WERI-Rb-1 (cell line): ENCODE measurements at regions not wholly inside any gene's neighbourhood (a gene's known extent, or its start where the extent isn't known, plus 50 kb on each side); places are given as distances from the start of the nearest gene placed in this dataset.
"Not testable (repeated sequence)": the region's sequence is repeated elsewhere in the genome, so short reads cannot be mapped to it uniquely, and the experiment has no call there.

Source experiments
- DNase-seq: peaks from one replicate; pipeline ENCODE4 v3.0.0-alpha.2; 2020
- H3K27ac ChIP-seq: fragments of 250-450 bp; sonication (Bioruptor Pico); 2 replicates; pipeline ENCODE4 v1.5.1; 2020; ENCODE audit warnings: mild to moderate bottlenecking, moderate library complexity
- H3K27me3 ChIP-seq: fragments of 250-450 bp; sonication (Bioruptor Pico); 2 replicates; pipeline ENCODE4 v1.5.1; 2021; ENCODE audit warnings: mild to moderate bottlenecking, low read depth, moderate library complexity; ENCODE audit not compliant: insufficient read depth, severe bottlenecking
- H3K36me3 ChIP-seq: fragments of 250-450 bp; sonication (Bioruptor Pico); 2 replicates; pipeline ENCODE4 v1.5.1; 2020; ENCODE audit warnings: mild to moderate bottlenecking, moderate library complexity
- H3K4me3 ChIP-seq: 2 replicates; pipeline ENCODE4 v1.5.1; 2011; ENCODE audit warnings: low read depth, mild to moderate bottlenecking, control low read depth, low read length
- H3K9me3 ChIP-seq: fragments of 250-450 bp; sonication (Bioruptor Pico); 2 replicates; pipeline ENCODE4 v1.5.1; 2021; ENCODE audit warnings: mild to moderate bottlenecking, moderate library complexity; ENCODE audit not compliant: severe bottlenecking
- TF ChIP-seq, protein P1 (sequence below): IDR thresholded peaks from 2 replicates; pipeline ENCODE4 v1.5.1; 2011; ENCODE audit warnings: low read depth, mild to moderate bottlenecking, control low read depth, inconsistent platforms, low read length

DNA sequence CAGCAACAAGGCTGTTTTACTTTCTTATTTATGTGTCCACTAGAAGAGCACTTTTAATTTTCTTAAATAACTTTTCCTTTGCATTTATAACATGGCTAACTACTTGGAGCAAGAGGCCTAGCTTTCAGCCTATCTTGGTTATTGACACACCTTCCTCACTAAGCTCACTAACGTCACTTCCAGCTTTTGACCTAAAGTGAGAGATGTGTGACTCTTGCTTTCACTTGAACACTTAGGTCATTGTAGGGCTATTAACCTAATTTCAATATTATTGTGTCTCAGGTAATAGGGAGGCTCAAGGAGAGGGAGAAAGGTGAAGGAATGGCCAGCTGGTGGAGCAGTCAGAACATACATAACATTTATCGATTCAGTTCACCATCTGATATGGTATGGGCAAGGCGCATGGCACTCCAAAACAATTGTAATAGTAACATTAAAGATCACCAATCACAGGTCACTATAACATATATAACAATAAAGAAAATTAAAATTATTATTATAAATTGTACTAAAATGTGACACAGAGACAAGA is 95.0 kb upstream of the FAM20C start:
- TF ChIP-seq, protein P1, sequence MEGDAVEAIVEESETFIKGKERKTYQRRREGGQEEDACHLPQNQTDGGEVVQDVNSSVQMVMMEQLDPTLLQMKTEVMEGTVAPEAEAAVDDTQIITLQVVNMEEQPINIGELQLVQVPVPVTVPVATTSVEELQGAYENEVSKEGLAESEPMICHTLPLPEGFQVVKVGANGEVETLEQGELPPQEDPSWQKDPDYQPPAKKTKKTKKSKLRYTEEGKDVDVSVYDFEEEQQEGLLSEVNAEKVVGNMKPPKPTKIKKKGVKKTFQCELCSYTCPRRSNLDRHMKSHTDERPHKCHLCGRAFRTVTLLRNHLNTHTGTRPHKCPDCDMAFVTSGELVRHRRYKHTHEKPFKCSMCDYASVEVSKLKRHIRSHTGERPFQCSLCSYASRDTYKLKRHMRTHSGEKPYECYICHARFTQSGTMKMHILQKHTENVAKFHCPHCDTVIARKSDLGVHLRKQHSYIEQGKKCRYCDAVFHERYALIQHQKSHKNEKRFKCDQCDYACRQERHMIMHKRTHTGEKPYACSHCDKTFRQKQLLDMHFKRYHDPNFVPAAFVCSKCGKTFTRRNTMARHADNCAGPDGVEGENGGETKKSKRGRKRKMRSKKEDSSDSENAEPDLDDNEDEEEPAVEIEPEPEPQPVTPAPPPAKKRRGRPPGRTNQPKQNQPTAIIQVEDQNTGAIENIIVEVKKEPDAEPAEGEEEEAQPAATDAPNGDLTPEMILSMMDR = no peak
- H3K27me3 ChIP-seq = no peaks in the 10 kb centered on the region
- peaks cover 3% of the 10 kb centered on the region for H3K9me3 ChIP-seq
- no peak overlapping the region for H3K27ac ChIP-seq
- no peaks in the 10 kb centered on the region for H3K36me3 ChIP-seq
- DNase-seq = no peak
- no peak overlapping the region for H3K4me3 ChIP-seq

DNA sequence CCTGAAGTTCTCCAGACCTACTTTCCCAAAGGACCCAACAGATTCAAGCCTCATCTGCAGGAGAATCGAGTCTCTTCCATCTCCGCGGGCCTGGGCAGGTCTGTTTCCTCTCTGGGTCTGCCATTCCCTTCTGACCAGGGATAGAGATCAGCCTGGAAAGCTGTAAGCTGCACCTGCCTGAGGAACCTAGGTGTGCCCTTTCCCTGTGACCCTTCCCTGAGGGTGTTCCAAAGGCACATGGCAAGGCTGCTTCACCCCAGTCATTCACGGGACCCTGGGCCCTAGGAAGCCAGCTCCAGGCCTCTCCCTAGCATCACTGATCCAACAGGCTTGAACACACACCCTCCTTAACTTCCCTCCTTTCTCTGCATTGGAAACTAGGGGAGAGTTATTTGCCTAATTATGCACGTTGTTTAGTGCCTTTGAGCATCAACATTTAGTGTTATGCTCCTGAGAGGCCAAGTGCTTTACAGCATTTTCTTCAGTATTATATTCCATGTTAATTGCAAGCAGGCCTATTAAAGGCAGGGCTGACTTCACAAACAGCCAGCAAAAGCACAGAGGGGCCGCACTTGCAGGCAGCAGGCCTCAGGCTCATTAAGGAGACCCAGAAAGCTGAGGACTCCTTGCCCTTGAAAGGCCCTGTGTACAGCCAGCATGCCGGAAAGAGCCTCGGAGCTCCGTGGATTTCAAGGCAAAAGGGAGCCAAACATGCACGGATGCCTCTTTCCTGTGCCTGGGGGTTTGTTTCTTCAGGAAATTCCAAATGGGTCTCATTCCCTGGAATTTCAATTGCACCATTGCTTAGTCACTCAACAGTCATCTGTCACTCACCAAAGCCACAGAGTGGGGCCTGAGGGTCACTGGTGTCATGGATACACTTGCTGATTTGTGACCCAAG is 91.0 kb upstream of the FAM20C start:
- Histone ChIP-seq H3K36me3 (no peaks in the 10 kb centered on the region), H3K9me3 (peaks cover 3% of the 10 kb centered on the region), H3K27me3 (no peaks in the 10 kb centered on the region), H3K27ac (no peak overlapping the region), H3K4me3 (no peak overlapping the region)
- no peak for DNase-seq
- TF ChIP-seq, protein P1 = no peak

DNA sequence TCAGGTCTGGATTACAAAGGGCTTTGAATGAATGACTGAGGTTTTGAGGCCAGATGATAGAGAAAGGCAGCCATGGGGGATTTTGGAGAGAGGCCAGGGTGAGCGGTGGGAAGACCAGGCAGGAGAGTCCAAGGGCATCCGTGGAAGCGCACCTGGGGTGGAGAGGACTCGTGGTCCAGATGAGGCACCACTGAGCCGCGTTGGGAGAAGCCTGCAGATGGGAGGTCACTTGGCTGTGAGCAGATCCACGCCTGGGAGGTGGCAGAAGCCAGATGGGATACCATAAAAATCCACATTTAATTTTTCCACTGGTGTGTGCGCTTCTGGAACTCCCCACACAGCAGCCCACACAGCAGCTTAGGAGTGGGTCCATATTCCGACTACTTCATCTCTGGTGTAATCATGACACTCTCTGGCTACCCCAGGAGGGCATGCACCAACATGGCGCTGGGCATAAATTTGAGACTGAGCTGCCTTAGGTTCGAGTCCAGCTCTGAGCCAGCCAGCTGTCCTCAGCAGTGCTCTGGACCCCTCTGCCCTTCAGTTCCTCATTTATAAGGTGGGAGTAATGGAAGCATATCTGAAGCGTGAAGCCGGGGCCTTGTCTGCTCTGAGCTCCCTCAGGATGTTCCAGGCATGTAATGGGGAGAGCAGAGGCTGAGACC is 90.2 kb upstream of the FAM20C start:
- Histone ChIP-seq H3K36me3 (no peaks in the 10 kb centered on the region), H3K27ac (no peak overlapping the region), H3K27me3 (no peaks in the 10 kb centered on the region), H3K9me3 (peaks cover 3% of the 10 kb centered on the region), H3K4me3 (no peak overlapping the region)
- TF ChIP-seq, protein P1 = no peak
- no peak for DNase-seq

DNA sequence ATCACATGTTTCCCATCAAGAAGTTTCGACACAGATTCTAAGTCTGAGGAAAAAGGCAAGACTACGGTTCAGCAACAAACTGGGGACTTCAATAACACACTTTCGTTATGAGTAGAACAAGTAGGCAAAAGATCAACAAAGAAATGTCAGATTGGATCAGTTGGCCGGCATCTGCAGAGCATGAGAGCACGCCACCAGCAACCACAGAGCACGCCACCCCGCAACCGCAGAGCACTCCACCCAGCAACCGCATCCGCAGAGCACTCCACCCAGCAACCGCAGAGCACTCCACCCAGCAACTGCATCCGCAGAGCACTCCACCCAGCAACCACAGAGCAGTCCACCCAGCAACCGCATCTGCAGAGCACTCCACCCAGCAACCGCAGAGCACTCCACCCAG is 89.7 kb upstream of the FAM20C start:
- Histone ChIP-seq H3K27ac (no peak overlapping the region), H3K9me3 (peaks cover 3% of the 10 kb centered on the region), H3K36me3 (no peaks in the 10 kb centered on the region), H3K27me3 (no peaks in the 10 kb centered on the region), H3K4me3 (no peak overlapping the region)
- DNase-seq = no peak
- TF ChIP-seq, protein P1 = no peak

DNA sequence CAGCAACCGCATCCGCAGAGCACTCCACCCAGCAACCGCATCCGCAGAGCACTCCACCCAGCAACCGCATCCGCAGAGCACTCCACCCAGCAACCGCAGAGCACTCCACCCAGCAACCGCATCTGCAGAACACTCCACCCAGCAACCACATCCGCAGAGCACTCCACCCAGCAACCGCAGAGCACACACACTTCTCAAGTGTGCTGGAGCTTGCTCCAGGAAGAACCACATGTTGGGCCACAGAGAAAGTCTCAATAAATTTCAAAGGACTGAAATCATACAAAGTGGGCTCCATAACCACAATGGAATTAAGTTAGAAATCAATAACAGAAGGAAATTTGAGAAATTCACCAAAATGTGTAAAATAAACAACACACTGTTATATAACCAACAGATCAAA is 88.4 kb upstream of the FAM20C start:
- not testable (repeated sequence) for H3K36me3 ChIP-seq, H3K4me3 ChIP-seq, H3K27ac ChIP-seq, H3K27me3 ChIP-seq, H3K9me3 ChIP-seq, DNase-seq

DNA sequence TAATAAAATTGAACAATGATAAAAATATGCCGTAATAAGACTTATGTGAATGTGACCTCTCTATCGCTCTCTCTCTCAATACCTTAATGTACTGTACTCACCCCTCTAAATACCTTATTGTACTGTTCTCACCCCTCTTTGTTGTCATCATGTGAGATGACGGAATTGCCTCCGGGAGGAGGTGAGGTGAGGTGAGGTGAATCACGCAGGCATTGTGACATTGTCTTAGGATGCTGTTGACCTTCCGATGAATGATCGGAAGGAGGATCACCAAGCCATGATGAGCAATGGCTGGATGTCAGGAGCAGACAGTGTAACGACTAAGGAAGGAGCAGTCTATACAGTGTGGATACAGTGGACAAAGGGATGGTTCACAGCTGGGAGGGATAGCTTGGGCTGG is 87.4 kb upstream of the FAM20C start:
- TF ChIP-seq, protein P1 = no peak
- Histone ChIP-seq H3K27ac (no peak overlapping the region), H3K4me3 (no peak overlapping the region), H3K27me3 (no peaks in the 10 kb centered on the region), H3K36me3 (no peaks in the 10 kb centered on the region), H3K9me3 (no peaks in the 10 kb centered on the region)
- DNase-seq = no peak
